Hypothalamus (tissue), 51 donors: ENCODE measurements at regions not wholly inside any gene's neighbourhood (a gene's known extent, or its start where the extent isn't known, plus 50 kb on each side); places are given as distances from the start of the nearest gene placed in this dataset.

Source experiments
- DNase-seq, 51 donors: peaks; one replicate each; lab custom pipeline; 2025; lab: John Stamatoyannopoulos, UW

DNA sequence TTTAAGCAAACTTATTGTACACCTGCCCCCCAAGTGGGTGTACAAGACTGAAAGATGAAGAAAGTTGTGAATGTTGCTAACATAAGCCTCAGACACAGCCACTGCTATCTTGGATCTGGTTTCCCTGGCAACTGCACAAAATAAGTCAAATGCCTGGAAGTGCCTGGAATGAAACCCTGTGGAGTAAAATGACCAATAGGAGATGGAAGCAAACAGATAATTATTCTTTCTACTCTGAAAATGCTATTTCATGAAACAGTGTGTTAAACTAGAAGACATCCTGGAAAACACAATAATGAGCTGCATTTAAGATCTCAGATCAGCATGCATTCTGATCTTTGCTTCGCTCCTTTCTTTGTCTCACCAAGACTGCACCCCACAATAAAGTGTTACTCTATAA lies 1016.0 kb downstream of the ARAP2 start:
- DNase-seq, result peak in 4 of 51 donors; percentile 0 to 8 (median 1)

DNA sequence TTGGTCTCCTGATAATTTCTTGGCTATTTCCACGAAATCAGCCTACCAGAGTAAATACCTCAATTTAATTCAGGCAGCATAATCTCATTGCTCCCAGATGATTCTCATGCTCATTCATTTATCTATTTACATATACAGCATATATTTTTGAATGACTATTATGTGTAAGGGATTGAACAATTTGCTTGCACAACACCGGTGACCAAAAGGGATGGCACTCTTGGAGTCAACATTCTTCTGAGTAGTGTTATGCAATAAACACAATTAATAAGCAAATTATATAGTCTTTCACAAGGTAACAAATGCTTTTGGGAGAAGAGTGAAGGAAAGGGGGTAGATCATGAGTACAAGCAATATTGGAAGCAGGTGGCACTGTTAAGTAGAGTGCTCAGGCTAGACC lies 1015.3 kb downstream of the ARAP2 start:
- DNase-seq, result no peak

DNA sequence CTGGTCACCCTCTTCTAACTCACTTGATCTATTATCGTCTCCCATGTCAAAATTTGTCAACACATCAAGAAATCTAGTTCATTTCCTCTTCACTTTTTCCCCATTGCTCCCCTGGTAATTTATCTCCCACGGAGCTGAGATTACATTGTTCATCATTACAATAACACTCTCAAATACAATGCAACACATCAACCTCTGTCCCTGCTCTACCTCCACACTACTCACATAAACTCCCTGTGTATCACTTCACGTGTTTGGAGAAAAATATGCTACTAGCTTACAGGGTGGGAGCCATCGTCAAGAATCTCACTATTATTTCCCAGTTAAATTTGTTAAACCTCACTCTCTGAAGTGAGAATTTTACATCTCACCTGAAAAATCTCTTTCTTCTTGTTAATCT lies 1006.4 kb downstream of the ARAP2 start:
- DNase-seq, result no peak

DNA sequence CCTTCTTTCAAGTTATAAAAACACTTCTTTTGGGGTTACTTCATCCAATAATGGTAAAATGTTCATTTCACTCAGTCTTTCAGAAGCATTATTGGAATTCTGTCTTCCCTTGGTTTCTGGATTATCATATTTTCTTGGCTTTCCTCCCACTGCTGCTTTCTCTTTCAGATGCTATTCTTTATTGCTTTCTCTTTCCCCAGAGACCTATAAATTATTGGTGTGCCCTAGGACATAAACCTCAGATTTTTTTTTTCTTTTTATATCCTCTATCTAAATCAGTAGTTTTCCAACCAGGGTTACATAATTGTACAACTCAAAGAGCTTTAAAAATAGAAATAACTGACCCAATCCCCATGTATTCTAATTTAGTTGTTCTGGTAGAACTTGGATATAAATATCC lies 1005.5 kb downstream of the ARAP2 start:
- no peak for DNase-seq

DNA sequence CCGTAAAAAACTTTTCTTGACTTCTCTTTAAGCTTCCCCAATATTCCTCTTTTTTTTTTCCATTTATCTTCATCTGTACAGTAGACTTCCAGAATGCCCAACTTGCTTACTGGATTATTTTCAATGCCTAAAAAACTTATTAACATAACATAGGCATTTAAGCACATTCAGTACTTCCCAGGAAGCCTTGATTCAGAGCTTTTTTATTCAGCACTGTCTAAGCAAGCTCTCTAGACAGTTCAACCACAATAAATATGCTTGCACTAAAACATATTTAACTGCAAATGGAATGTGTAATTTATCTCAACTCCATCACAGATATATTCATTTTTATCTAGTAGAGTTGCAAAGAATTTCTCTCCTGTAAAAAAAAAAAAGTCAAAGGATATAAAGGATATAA lies 997.8 kb downstream of the ARAP2 start:
- DNase-seq, result no peak

DNA sequence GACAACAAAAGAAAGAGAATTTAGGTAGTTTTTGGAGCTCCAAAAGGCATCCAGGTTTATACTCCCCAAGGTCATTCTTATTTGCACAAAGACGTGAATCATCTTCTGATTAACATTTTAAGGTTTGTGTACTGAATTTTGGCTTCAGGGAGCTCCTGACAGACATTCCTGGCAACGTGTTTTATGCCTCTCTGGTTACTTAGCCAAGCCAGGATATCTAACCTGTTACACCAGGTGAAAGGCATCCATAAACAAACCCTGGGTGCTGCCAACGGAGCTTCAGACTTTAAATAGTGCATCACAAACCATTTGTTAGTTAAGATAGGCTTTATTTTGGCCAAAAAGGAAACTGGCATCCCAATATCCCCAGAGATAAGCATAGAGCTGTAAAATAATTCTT lies 997.3 kb downstream of the ARAP2 start:
- no peak for DNase-seq

DNA sequence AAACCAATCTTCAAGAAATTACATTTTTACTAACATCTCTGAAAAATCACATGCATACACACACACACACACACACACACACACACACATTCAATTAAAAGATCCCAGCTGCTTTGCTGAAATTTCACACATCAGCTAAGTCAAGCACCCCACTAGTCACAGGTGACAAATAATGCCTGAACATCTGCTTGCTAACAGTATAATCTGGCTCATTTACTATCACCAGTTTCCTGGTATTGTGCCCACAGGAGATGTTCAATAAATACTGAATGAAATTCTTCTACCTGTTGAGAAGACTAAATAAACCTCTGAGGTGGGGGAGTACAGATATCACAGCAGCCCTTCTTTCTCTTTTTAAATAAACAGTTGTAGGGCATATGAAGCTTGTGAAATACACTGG lies 994.0 kb downstream of the ARAP2 start:
- no peak for DNase-seq

DNA sequence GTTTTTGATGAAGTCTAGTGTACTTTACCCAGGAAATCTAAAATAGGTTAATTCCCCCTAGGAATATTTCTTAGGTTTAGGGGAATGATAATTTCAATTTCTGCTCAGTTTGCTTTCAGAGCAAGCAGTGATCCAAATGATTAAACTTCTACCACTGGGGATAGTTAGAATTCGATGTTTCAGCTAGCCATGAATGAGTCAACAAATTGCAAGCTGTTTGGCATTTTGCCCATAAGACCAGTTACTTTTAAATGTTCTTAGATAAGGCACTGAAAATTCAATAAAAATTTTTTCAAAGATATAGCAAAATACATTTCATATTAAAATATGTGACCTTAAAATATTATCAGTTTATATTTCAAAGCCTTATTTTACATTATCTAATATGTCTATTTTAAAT lies 993.6 kb downstream of the ARAP2 start:
- no peak for DNase-seq

DNA sequence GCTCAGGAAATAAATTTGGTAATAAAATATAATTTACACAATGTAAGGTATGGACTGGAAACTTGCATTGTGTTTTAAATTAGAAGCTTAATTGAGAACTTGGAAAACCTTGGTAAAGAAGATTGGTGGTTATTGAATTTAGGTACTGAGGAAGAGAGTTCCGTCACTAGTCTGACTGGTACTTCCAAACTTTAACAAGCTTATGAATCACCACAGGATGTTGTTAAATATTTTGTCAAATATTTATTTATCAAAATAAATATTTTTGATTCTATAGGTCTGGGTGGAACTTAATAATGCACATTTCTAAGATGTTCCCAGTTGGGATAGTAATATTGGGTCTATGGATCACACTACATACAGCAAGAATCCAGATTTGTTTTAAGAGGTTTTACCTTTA lies 992.2 kb downstream of the ARAP2 start:
- DNase-seq, result no peak

DNA sequence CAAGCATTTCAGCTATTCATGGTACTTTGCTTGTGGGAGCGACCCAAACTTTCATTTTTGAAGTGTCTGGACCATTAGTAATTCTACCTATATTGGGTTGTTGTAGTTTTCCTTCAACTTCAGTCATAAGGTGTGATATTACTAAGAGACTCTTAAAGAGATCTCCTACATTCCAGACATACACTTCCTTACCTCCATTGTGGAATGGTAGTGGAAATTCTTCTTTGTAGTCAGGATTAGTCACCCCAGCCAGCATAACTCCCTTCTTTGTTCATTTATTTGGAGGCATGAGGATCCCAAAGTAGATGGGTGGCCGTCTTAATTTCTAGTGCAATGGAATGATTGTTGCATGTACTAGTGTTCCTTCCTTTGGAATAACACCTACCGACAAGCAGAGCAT lies 991.4 kb downstream of the ARAP2 start:
- DNase-seq, result no peak

DNA sequence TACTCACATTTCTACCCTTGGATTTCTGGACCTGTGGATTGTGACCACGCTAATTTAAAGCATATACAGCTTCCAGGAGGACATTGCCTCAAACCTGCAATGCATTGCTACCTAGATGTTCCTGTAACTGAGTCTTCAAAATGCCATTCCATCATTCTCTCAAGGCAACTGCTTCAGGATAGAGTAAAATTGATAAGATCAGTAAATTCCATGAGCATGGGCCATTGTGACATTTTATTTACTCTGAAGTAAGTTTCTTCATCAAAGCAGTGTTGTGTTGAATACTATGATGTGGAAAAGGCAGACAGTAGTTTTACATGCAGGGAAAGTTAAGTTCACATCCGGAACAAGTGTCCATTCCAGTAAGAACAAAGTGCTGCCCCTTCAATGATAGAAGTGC lies 991.0 kb downstream of the ARAP2 start:
- no peak for DNase-seq

DNA sequence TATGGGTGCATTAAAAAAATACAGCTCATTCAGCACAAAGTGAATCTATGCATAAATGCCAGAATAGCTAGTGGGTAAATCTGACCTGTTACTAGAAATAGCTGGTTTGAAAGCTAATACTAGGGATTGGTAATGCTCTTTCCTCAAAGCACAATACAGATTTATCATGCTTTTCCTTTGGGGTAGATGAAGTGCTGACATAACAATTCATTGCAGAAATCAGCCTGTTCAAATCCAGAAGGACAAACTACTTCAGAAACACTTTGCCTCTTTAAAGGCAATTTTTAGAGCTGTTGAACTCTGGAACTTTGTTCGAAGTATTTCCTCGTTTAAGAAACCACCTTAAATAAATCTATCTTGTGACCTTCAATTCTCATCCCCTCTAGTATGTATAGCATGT lies 957.9 kb downstream of the ARAP2 start:
- DNase-seq, result no peak

DNA sequence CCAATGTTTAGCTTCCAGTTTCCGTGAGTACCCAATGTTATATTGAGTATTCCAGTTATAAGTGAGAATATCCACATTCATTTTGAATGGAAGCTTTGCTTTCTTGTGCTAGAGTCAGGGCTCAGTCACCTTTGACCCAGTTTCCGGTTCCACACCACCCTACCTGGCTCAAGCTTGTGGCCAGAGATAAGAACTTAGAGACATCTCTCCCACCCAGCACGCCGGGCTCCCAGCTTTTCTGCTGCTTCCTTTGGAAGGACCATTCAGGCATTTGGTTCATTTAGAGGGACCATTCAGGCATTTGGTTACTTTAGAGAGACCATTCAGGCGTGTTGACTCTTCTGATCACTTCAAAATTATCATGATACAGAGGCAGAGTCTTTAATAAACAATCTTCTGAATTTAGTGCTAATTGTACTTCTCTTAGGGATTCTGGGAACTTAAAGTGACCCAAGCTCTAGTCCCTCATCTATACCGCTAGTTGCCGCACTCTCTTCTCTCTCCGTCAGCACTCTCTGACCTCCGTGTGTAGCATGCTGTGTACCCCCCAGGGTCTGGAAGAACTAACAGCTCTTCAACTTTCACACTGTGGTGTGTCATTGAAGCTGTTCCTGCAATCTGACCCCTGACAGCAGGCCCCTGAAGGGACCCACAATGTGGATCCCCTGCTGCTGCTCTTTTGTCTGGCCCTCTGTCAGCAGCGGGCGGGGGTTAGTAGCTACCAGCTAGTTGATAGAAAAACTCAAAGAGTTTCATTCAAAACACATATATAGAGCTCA lies 943.1 kb downstream of the ARAP2 start:
- no peak for DNase-seq

DNA sequence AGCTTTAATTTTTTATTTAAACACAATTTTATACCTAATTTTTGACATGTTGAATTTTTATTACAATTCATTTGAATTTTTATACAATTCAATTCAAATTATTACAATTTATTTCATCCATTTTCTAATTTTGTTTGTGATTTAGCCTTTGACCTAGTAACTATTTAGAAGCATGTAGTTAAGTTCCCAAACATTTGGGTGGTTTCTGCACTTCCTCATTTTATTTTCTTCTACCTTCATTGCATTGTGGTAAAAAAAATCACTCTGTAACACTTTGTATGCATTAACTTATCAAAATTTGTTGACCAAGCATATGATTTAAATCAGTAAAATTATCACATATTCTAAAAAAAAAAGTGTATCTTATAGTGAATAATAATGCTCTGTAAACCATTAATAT lies 928.9 kb downstream of the ARAP2 start:
- no peak for DNase-seq

DNA sequence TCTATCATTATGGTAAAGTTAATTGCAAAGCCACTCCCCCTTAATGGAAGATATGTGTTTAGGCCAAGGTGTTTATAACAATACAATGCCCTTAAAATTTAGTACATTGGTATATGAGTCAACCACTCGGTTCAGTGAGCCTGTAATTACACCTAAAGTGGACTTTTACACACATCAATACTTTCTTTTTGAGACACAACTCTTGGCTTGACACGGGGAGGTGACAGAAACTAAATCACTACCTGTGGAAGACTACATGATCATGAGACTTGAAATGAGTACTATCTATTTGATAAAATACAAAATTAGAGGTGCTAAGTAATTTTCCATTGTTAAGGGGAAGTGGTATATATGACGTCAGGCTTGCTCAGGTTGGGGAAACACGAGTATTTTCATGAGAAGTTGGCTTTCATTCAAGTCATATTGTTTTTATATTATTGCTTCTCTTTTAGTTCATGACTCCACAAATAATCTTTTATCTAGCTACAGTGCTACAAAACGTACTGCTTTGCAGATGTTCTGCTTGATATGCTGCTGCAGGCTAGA lies 918.3 kb downstream of the ARAP2 start:
- no peak for DNase-seq

DNA sequence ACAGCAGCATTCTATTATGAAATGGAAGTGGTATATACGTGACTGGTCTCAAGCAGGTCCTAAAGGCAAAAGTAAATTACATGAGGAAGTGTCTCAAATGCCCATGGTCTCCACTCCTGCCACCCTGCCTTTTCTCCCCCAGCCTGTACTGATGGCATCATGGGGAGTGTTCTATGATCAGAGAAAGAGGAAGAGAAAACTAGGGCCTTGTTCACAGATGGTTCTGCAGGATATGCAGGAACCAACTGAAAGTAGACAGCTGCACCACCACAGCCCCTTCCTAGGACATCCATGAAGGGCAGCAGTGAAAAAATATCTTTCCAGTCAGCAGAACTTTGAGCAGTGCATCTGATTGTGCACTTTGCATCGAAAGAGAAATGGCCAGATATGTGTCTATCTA lies 901.5 kb downstream of the ARAP2 start:
- no peak for DNase-seq

DNA sequence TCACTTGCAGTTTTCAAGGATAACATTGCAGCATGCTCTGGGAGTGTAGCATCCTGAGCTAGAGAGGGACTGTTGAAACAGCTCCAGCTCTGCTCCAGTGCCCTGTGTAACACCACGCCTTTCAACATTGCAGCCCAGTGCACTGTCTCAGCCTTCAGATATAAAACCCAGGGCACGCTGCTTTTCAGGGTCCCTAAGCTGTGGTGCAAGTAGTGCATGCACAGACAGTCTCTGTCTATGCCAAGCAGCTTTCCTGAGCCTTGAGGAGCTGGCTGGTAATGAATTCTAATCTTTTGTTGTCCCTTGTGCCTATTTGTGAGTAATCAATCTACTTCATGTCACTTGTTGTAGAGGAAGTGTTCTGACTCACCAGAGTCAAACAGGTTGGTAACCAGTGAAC lies 897.0 kb downstream of the ARAP2 start:
- DNase-seq, result no peak

DNA sequence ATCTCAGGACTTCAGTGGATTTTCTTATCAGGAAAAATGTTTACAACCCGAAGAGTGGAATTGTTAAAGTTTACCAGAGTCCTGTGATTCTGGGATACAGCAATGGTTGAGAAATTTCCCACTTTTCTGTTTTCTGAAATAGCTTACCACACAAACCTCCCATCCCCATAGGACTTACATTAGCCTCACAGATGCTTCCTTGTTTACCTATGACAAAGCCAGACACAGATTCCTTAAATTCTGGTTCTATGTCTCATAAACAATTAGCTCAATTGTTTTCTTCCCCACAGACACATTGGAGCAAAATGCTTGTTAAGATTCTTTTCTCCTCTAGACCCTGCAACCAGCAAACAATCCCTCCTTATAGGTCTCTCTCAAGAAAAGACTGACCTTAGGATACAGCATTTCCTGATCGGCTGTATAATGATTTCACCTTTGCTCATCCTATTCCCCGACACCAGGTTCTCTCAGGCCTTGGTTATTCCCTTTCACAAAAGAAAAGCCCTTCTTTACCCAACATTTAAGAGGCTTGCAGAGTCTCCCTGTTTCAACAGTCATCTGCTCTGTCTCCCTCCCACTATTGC lies 886.2 kb downstream of the ARAP2 start:
- DNase-seq, result no peak

DNA sequence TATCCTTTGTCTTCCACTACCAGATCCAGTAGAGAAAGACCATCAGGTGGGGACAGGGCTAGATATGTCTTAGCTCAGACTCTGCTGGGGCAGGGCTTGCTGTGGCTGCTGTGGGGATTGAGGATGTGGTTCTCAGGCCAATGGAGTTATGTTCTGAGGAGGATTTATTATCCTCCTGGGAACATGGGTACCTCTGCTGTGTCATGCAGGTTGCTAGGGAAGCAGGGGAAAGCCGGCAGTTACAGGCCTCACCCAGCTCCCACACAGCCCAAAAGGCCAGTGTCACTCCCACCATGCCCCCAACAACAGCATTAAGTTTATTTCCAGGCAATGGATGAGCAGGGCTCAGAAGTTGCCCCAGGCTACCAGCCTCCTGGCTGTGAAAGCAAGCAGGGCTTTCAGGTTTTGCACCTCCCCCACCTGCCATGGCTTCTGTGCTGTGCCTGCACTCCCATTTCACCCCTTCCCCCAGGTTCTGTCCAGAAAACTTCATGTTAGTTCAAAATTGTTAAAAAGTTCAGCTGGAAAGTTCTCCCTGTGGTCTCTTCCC lies 879.9 kb downstream of the ARAP2 start:
- no peak for DNase-seq

DNA sequence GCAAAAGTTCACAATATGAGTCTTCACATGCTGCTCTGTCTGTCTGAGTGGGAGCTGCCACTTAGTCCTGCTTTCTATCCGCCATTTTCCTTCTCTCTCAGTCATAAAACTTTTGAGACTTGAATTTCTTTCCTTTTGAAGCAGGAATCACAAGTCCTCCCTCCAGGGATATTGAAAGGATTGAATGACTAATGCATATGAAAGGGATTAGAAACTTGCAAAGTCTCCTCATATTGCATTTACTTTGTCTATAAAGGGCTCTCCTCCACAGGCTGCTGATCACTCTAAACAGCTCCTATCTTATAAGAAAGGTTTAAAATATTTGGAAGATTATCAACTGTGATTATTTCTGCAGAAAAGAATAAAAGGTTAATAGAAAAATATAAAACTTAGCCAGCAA lies 879.1 kb downstream of the ARAP2 start:
- DNase-seq, result no peak

DNA sequence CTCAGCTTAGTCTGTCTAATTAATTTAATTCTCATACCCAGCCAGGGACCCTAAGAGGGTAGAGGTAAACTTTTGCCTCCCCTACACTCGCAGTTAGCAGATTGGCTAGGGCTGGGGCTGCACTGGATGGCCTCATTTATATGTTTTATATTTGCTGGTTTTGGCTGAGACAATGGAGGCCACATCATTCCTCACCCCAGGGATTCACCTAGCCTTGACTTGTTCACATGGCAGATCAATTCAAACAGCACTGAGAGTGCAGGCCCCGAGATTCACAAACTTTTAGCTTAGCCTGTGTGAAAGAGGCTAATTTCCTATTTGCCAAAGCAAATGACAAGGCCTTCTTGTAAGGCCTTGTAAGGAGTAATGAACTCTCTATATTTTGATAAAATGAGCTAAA lies 844.4 kb downstream of the ARAP2 start:
- no peak for DNase-seq

DNA sequence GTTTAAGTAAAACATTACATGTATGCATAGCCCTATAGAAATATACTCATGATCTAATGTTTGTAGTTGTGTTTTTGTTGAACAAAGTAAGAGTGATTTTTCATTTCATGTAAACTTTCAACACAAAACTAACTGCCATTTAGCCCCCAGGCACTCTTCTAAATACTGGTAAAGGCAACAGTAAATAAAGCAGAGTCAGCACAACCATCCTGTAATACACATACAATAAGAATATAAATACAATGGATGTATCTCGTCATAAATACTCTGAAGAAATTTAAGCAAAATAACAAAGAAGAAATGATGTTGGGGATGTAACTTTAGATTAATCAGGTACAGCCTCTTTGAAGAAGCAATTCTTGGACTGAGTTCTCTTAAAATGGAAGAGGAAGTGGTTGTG lies 821.2 kb downstream of the ARAP2 start:
- no peak for DNase-seq
